OCI-LY7 (cell line): ENCODE measurements at regions not wholly inside any gene's neighbourhood (a gene's known extent, or its start where the extent isn't known, plus 50 kb on each side); places are given as distances from the start of the nearest gene placed in this dataset.

ENCODE experiments used
- CTCF ChIP-seq: fragments of 200-600 bp; sonication (generic); conservative IDR thresholded peaks from 2 replicates; pipeline ENCODE4 v1.5.1; 2014; ENCODE audit warnings: mild to moderate bottlenecking, antibody characterized with exemption, low read length, moderate library complexity, mixed read lengths
- EZH2phosphoT487 ChIP-seq: fragments of 200-600 bp; sonication (generic); IDR thresholded peaks from 2 replicates; pipeline ENCODE4 v1.6.1; 2018; ENCODE audit warnings: low read depth, borderline replicate concordance, mild to moderate bottlenecking, mixed run types, antibody characterized with exemption, low read length, moderate library complexity, mixed read lengths

- peak; percentile 65 for TF ChIP-seq CTCF
- no peak for TF ChIP-seq EZH2phosphoT487
Measured at GRCh38 chr17:36755586-36755985, 154.2 kb downstream of the MRM1 start.
